Spleen (tissue), 7 donors: ENCODE measurements at regions not wholly inside any gene's neighbourhood (a gene's known extent, or its start where the extent isn't known, plus 50 kb on each side); places are given as distances from the start of the nearest gene placed in this dataset.

Source experiments
- CTCF ChIP-seq, 11 experiments: fragments of 200-600 bp in 7 of 11; fragments of 450-650 bp in 4 of 11; sonication (generic) in 4 of 11; IDR thresholded peaks in 8 of 11; conservative IDR thresholded peaks in 3 of 11; 1 replicate in 7 of 11; 2 replicates in 4 of 11; pipeline versions ENCODE4 v1.4.0 to v1.8.0; 2016 to 2021; ENCODE audit warnings: antibody characterized with exemption in 11 of 11, inconsistent platforms in 4 of 11, mild to moderate bottlenecking in 1 of 11
- POLR2A ChIP-seq, 3 donors: fragments of 450-650 bp; IDR thresholded peaks; one replicate each; pipeline ENCODE4 v1.5.1; 2017; ENCODE audit warnings: antibody characterized with exemption in 3 of 3, mild to moderate bottlenecking in 1 of 3
- POLR2AphosphoS5 ChIP-seq, 3 donors: sonication (generic); formaldehyde crosslinking; IDR thresholded peaks; one replicate each; pipeline ENCODE4 v1.5.1; 2017; ENCODE audit warnings: antibody characterized with exemption in 3 of 3
- donor health status: DM: no; HTN: no; CAD: no; lungs with moderate emphysema.
- donor health status: DM: no; HTN: no; CAD: no.
- donor health status: DM: no; HTN: no; CAD: no.

GRCh38 chr9:89725271-89725670, 120.5 kb downstream of the GADD45G start:
- TF ChIP-seq CTCF (IDR thresholded peaks at IDR 0.05 in 8 of 11, conservative IDR thresholded peaks at IDR 0.05 in 3 of 11) (no peak), POLR2A (IDR thresholded peaks at IDR 0.05) (no peak), POLR2AphosphoS5 (IDR thresholded peaks at IDR 0.05) (no peak)
